Activated CD4-positive, alpha-beta T cell treated with anti-CD3 and anti-CD28 coated beads for 1 hour (primary cell): ENCODE measurements at regions not wholly inside any gene's neighbourhood (a gene's known extent, or its start where the extent isn't known, plus 50 kb on each side); places are given as distances from the start of the nearest gene placed in this dataset.
"Not testable (repeated sequence)": the region's sequence is repeated elsewhere in the genome, so short reads cannot be mapped to it uniquely, and the experiment has no call there.

Experiments
- DNase-seq: peaks from one replicate; pipeline ENCODE4 v3.0.0-alpha.2; 2020

DNA sequence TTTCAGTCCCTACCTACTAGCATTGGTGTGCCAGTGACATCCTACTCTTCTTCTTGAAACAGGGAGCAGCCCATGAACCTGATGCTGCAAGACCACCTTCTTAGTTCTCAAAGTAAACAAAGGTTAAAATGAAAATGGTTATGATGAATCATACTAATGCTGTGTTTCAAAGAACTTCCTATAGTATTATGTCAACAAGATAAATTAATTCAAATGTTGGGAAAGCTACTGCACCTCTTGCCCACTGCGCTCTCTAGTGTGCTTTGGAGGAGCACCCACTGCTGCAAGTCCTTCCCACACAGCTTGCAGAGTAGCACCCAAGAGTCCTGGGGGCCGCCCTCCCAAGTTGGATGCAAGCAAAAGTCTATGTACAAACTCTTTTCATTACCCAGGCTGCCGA, 81.1 kb downstream of the CD200R1L start:
- no peak for DNase-seq

DNA sequence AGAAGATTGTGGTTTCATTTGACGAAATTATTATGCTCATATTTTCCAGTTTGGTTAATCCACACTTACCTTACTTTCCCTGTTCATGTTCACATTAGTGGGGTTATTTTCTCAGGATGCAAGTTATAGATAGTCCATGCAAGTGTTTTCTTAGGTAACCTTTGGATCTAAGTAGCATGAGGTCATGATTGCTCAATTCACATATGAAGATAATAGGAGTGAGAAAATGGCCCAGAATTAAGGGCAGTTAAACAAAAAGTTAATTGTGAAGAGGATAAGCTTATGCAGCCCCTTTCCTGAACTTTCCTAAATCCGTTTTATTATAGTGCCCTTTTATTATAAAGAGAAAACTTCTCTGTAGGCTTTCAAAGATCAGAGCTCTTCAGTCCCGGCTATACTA, 83.4 kb downstream of the CD200R1L start:
- DNase-seq: no peak

DNA sequence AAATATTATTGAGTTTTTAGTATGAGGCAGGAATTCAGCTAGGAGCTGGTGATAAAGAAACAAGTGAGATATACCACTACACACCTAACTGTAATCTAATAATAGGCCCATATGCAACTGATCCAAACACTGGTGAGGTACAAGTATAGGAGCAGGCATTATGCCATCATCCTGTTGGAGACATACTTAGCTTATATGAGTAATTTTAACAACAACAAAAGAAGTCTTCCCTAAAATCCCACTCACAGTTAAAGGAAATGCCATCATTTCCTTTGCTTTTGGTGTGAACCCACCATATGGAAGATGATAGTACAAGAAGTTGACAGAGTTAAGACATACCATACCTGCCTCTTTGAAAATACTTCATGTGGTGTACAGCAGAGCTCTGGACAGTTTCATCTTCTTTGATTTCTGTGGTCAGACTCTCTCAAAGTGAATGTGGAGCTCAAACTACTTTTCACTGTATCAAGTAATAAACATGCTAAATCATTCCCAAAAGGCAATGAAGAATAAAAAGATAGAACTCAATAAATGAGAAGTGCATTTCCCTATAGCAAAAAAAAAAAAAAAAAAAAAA, 85.5 kb downstream of the CD200R1L start:
- DNase-seq: no peak

DNA sequence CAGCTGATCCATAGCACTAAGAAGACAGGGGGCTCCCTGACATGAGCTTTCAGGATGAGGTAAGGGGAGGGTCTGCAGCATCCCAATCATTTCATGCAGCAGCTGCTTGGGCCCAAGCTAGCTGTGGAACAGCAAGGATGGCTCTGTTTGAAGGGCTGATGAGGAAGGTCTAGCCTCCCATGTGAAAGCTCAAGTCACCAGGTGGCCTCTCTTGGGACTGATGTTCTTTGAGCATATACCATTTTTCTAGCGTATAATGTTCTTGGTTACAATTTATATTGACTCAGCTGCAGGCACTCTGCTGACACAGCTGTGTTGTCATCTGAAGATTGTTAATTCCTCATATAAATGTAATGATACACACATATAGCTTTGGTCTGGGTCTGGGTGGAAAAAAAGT, 87.0 kb downstream of the CD200R1L start:
- no peak for DNase-seq

DNA sequence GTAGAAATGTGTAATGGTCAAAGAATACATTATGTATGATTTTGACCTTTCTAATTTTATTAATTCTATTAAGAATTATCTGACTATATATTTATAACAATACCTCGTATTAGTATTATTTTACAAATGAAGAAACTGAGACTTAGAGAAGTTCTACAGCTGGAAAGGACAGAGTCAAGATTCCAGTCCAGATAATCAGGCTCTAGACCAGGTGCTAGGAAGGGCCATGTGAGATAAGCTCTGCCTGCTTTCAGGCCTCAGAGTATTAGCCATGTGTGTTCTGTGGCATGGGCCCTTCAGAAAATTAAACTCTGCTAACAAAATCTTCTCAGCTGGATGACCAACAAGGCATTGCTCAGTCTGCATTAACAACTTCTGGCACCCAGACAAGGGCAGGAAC, 87.5 kb downstream of the CD200R1L start:
- DNase-seq: no peak

DNA sequence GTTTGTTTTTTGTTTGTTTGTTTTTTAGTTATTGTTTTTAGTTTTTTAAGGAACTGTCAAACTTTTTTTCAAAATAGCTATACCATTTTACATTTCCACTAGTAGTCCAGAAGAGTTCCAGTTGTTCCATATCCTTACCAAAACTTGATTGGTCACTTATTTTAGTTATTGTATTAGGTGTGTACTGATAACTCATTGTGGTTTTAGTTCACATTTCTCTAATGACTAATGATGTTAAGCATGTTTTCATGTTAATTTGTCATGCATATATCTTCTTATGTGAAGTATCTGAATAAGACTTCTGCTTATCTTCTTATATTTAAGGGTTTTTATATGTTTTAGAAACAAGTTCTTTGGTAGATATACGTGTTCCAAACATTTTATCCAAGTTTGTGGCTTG, 89.5 kb downstream of the CD200R1L start:
- no peak for DNase-seq

DNA sequence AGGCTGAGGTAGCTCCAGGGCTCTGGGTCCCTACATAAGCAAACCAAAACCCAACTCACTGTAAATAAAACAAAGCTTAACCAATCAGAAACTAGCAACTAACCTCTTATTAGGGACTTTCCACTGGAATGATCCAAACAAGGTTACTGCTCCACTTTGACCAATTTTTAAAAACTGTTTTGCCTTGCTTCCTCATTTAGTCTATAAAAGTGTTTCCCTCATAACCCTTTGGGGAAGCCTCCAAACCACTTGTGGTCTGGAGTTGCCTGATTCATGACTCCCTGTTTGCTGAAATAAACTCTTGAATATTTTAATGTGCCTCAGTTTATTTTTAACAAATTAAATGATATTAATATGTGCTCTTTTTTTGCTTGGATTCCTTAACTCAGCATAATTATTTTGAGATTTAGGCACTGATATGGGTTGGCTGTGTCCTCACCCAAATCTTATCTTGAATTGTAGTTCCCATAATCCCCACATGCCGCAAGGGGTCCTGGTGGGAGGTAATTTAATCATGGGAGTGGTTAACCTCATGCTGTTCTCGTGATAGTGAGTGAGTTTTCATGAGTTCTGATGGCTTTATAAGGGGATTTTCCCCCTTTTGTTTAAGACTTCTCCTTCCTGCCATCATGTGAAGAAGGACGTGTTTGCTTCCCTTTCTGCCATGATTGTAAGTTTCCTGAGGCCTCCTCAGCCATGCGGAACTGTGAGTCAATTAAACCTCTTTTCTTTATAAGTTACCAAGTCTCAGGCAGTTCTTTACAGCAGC, 90.6 kb downstream of the CD200R1L start:
- no peak for DNase-seq

DNA sequence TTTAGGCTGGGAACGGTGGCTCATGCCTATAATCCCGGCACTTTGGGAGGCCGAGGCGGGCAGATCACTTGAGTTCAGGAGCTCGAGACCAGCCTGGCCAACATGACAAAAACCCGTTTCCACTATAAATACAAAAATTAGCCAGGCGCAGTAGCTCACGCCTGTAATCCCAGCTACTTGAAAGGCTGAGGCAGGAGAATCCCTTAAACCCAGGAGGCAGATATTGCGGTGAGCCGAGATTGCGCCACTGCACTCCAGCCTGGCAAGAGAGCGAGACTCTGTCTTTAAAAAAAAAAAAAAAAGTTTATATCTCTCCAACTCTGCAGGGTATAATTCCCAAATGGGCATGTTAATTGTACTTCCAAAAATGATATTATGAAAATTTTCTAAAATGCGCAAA, 91.6 kb downstream of the CD200R1L start:
- not testable (repeated sequence) for DNase-seq

DNA sequence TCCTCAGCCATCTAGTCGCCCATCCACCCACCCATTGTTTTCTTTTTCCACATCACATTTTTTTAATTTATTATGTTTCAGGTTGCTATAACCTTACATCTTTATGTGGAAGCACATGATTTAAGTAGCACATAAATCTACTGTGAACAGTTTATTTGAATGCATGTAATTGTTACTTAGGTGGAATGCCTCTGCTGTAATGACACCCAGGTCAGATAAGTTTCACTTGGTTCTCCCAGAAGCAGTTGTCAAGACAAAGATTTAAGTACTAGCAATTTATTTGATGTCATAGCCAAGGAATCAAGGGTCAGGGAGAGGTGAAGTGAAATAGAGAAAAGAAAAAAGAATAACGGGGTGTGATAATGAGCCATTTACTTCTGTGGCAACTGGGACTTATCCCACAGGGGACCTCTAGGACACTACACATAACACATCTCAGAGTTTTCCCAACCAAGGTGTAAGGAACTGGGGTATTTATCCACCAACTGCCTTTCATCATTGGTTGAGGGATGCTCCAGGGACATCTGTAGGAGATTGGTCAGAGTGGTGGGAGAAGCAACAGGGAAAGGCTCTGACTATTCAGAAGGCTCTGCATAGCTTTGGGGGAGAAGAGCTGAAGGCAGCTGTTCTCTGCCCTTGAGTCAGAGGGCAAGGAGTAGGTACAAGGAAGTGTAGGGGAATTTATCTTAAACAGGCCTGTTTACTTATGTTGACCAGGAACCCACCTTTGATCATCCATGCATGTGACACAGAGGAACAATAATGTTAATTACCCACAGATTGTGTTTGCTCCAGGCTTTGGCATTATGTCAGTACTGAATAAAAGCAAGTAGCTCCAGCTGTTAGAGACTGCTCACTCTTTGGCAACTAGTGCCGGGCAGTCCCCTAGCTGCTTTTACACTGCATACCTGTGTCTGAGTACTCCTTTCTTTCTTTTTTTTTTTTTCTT, 94.8 kb downstream of the CD200R1L start:
- DNase-seq: no peak

DNA sequence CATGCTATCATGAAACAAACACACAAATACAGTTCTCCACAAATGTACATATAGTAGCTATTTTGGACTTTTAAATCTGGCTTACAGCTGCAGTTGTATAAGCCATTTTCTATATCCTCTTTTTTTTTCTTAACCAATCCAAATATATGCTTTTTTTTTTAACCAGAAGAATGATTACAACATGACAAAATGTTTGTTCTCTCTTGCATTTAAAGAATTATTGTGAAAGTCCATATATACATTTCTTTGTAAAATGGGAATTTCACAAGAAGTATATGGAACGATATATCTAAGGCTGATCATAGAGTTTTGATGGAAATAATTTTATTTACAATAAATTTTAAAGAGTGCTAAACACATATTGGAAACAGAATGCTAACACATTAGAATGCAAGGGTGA, 95.6 kb downstream of the CD200R1L start:
- no peak for DNase-seq

DNA sequence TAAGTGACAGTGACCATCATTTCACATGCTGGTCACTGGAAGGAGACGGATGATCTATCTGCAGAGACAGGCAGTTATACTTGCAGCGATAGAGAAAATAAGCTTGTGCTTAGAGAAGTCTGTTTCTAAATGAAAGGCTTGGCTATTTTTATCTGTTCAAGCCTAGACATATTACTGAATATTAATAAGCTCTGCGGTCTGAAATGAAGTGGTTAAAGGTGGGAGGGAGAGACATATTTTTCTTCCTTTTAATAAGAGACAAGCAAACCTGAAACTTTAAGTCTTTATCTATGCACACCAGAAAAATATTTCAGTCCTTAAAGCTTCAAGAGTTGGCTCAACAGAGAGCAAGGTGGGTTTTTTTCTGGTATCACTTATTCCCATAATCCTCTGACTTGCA, 99.0 kb downstream of the CD200R1L start:
- no peak for DNase-seq

DNA sequence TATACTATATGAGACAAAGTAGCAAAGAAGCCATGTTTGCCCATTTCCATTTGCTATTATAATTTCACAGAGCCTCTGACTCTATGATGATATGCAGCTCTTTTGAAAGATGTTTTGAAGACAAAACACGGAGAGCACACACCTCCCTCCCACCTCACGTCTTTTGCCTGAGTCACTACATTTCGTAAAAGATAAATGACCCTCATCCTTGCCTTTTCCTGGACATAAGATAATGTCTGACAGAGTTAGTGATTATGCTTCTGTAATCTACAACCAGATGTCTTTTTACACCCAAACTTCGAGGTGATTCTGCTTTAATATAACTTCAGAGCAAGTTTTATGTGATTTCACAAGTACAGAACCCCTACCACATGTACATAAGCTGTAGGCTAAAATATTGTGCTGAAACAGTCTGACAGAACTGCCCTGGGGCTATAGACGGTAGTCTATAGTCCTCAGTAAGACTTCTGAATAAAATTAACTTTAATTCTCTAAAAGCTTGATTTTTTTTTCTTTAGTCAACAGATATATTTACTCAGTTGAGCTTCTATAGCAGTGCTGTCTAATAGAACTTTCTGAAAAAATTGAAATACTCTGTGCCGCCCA, 99.9 kb downstream of the CD200R1L start:
- DNase-seq: no peak

DNA sequence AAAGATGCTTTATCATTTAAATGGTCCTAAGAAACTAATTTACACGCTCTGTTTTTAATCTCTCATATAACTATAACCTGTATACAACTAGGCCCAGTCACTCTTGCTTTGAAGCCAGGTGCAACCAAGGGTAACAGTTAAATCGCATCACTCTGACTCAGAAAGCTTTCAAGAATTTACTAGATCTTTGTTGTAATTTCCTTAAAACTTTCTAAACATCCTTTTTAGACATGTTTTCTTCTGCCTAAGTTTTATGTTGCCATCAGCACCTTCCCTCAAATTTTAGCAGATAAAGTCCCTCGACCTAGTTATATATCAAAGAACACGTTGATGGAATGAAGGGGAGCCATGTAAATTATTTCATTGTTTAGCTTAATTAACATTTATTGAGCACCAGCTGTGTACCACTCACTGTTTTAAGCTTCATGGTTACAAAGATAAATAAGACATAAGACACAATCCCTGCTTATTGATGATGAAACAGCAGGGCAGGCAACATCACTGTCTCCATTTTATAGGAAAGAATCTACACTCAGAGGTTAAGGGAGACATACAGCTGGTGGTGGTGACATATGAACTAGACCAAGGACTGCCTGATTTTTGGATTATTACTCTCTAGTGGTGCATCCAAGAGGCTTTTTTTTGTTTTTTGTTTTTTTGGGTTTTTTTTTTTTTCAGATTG, 101.0 kb downstream of the CD200R1L start:
- no peak for DNase-seq

DNA sequence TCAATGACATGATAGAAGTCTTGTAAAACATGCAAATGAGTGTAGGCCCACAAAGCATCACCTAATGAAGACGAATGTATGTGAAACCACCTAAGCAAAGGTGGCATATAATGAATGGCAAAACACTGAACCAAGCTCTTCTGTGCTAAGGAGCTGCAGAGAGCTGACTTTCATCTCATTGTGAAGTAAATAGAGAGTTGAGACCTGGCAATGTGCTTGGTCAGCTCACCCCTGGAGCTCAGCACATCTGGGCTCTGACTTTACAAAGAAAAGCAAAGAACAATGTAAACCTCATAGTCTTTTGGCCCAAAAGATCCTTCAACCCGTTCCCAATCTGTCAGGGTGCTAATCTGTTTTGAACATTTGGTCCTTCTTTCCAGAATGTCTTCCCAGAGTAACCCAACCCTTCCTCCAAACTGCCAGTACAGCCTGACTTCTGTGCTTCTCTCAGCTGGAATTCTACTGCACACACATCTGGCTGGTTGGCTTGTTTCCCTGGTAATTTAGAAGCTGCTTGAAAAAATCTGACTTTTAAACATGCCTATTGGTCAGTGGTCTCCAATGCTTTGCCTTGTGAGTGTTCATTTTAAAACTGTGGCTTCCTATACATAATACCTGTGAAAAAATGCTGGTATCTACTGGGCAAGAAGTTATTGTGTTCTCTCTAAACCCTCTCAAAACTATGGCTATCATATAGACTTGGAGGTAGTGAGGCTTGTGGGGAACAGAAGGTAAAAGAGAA, 101.7 kb downstream of the CD200R1L start:
- no peak for DNase-seq

DNA sequence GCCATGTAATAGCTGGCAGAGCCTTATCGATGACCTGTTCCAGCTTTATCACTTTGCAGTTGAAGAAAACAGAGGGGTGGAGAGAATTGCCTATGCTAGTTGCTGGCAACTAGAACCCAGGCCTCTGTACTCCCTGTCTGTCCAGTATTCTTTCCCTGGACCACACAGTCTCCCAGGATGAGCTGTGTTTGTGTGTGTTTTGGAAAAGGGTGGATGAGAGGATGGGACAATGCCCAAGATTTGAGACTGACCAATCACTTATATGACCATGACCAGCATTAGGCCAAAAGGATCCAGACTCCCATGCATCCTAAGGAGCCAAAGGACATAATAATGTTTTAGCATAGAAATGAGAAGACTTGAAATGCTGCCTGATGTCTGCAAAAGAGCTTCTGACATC, 102.6 kb downstream of the CD200R1L start:
- DNase-seq: no peak

DNA sequence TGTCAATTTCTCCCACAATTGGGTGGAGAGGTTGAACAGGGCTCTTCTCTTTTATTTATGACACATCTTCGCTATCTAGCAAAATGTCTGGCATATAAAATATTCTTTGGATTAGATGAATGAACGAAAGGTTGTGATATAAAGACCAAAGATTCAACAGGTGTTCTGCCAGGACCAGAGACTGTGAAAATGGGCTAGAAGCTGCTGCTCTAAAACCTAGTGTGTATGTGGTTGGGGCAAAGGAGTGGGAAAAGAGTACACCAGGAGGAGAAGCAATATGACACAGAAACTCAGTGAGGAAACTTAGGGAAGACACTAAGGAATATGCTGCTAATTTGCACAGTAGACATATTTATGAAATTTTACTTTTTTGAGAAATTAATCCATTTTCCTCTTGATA, 102.0 kb upstream of the CCDC80 start:
- no peak for DNase-seq

DNA sequence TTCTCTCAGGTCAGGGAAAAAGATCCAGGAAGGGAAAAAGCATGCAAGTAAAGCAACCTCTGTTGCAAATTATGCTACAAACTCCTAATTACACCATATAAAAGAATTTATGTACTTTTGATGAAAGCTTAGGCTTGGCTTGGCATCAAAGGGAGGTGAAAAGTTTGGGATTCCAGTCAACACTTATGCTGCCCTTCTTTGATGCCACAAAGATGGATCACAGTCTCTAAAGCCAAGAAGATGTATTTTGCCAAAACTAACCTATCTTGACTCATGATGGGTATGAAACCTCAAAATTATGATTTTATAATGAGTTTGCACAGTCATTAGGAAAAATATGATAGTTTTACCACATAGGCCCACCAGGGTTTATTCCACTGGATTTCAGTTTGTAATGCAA, 101.0 kb upstream of the CCDC80 start:
- no peak for DNase-seq

DNA sequence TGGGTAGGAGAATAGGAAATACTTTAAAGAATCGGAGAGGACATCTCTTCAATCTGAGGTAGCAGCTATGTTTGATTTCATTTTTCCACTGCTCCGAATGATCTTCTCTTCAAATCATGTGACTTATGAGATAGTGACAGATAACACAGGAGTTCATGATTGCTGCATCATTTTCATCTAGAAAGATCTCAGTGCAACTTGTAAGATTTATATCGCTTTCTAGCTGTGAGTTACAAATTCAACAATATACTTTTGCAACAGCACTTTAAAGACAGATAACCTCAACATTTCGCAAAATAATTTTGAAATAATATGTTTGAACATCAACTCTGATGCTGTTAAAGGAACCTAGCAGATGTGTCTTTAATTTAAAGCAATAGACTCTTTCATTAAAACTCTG, 99.9 kb upstream of the CCDC80 start:
- no peak for DNase-seq

DNA sequence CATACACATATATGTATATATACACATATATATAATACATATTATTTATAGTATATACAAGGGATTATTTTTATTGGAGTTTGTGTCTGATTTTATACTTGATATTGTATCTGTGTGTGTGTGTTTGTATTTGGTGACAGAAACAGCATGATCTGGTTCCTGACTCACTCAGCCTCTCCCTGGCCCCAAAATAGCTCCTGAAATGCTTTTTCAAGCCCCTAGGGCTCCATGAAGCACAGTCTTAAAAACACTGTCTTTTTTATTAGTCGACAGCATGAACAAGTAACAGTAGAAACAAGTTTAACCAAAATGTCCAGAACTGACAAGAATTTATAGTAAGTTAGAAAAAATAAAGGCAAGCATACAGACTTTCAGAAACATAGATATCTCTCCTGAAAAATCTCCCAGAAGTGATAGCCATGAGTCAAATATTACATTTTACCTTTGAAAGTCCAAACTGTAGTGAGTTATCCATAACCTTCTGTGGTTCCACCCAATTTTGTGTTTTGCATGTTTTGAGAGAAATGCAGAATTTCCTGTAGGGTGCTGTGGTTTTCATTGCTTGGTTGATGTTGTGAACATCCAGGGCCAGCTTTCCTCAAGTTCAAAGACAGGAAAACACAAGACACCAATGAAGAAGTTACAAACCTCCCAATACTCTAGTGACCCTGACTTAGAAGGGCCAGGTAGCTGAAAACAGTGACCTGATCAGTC, 98.5 kb upstream of the CCDC80 start:
- no peak for DNase-seq

DNA sequence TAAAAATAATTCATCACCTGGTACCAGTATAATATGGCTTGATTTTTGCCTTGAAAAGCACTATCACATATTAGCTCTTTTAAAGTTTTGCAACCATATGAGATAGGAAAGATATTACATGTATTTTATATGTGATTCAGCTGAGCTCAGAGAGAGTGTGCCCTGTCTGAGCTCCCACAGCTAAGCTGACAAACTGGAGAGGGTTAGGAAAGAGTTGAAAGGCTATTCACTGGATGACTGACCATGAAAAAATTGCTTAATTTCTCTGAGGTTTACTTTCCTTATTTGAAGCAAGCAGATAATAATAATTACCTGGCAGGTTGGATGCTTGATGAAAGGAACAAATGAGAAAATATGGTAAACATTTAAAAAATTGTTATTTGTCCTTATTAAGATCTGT, 97.4 kb upstream of the CCDC80 start:
- DNase-seq: no peak

DNA sequence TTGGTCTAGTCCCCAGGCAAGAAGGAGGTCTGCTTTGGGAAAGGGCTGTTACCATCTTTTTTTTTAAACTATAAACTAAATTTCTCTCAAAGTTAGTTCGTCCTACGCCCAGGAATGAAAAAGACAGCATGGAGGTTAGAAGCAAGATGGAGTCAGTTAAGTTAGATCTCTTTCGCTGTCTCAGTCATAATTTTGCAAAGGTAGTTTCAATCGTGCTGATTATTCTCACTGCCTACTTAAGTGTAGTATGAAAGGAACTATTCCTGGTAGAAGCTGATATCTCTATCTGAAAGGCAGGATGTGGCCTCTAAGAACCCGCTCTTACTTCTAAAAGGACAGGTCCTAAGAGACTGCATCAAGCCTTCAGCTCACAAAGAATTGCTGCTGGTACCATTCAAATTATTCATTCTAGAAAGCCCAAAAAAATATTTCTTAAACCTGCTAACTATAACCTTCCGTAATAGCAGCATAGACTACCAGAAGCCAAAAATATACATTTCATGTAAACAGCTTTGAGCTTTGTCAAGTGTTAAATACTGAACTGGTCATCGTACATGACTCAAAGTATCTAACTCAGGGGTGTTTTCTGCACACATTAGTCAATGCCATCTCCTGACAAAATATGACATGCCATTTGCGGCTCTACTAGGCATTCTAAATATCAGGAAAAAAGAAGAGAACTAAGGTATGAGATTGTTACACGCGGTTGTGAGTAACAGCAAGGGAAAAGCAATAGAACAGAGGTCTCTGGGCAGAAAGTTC, 96.0 kb upstream of the CCDC80 start:
- no peak for DNase-seq
